Karpas-422 (cell line): ENCODE measurements at regions not wholly inside any gene's neighbourhood (a gene's known extent, or its start where the extent isn't known, plus 50 kb on each side); places are given as distances from the start of the nearest gene placed in this dataset.
"Not testable (repeated sequence)": the region's sequence is repeated elsewhere in the genome, so short reads cannot be mapped to it uniquely, and the experiment has no call there.

Experiments used
- DNase-seq: peaks from one replicate; pipeline ENCODE4 v3.0.0-alpha.2; 2015
- H2AFZ ChIP-seq: fragments of 200-600 bp; sonication (generic); 2 replicates; pipeline ENCODE4 v1.6.1; 2014; ENCODE audit warnings: antibody characterized with exemption, low read length, mixed read lengths
- H3K27ac ChIP-seq: fragments of 200-600 bp; sonication (generic); 2 replicates; pipeline ENCODE4 v1.5.1; 2014; ENCODE audit warnings: mild to moderate bottlenecking, low read length, moderate library complexity
- H3K27me3 ChIP-seq: fragments of 200-600 bp; sonication (generic); 2 replicates; pipeline ENCODE4 v1.6.1; 2014; ENCODE audit warnings: low read length, mixed read lengths
- H3K36me3 ChIP-seq: fragments of 200-600 bp; sonication (generic); 2 replicates; pipeline ENCODE4 v1.6.1; 2014; ENCODE audit warnings: low read length, mixed read lengths; ENCODE audit not compliant: insufficient read depth
- H3K4me1 ChIP-seq: fragments of 200-600 bp; sonication (generic); 2 replicates; pipeline ENCODE4 v1.6.1; 2014; ENCODE audit warnings: mild to moderate bottlenecking, low read length, mixed read lengths
- H3K4me2 ChIP-seq: fragments of 200-600 bp; sonication (generic); 2 replicates; pipeline ENCODE4 v1.6.1; 2014; ENCODE audit warnings: low read length, low read depth, mild to moderate bottlenecking; ENCODE audit not compliant: poor library complexity, severe bottlenecking
- H3K4me3 ChIP-seq: fragments of 200-600 bp; sonication (generic); 2 replicates; pipeline ENCODE4 v1.5.1; 2014; ENCODE audit warnings: mild to moderate bottlenecking, antibody characterized with exemption, low read length, mixed read lengths
- H3K79me2 ChIP-seq: fragments of 200-600 bp; sonication (generic); 2 replicates; pipeline ENCODE4 v1.6.1; 2014; ENCODE audit warnings: mild to moderate bottlenecking, low read length, mixed read lengths
- H3K9ac ChIP-seq: fragments of 200-600 bp; sonication (generic); 2 replicates; pipeline ENCODE4 v1.6.0; 2014; ENCODE audit warnings: low read length
- H3K9me2 ChIP-seq: fragments of 200-600 bp; sonication (generic), shearing (Covaris generic); replicated peaks from 2 replicates; pipeline ENCODE4 v1.6.0; 2014; ENCODE audit warnings: mild to moderate bottlenecking, low read length, moderate library complexity; ENCODE audit not compliant: insufficient read depth
- H3K9me3 ChIP-seq: fragments of 300-700, 200-600 bp; sonication (generic); 2 replicates; pipeline ENCODE4 v1.6.1; 2014; ENCODE audit warnings: low read length, mixed read lengths
- H4K20me1 ChIP-seq: fragments of 200-600 bp; sonication (generic); 2 replicates; pipeline ENCODE4 v1.6.1; 2014; ENCODE audit warnings: mild to moderate bottlenecking, antibody characterized with exemption, low read length, low read depth; ENCODE audit not compliant: insufficient read depth

- H3K9me2 ChIP-seq = no peaks in the 10 kb centered on the region
- H3K36me3 ChIP-seq = no peaks in the 10 kb centered on the region
- H3K27ac ChIP-seq = no peak overlapping the region
- no peak for DNase-seq
- no peak overlapping the region for H2AFZ ChIP-seq
- H4K20me1 ChIP-seq = no peaks in the 10 kb centered on the region
- H3K9ac ChIP-seq = no peak overlapping the region
- no peaks in the 10 kb centered on the region for H3K27me3 ChIP-seq
- no peaks in the 10 kb centered on the region for H3K9me3 ChIP-seq
- no peaks in the 10 kb centered on the region for H3K4me1 ChIP-seq
- H3K4me3 ChIP-seq = no peak overlapping the region
- no peaks in the 10 kb centered on the region for H3K79me2 ChIP-seq
- H3K4me2 ChIP-seq = no peak overlapping the region
Measured at GRCh38 chr2:104952976-104953375, 84.9 kb upstream of the MRPS9 start.

DNA sequence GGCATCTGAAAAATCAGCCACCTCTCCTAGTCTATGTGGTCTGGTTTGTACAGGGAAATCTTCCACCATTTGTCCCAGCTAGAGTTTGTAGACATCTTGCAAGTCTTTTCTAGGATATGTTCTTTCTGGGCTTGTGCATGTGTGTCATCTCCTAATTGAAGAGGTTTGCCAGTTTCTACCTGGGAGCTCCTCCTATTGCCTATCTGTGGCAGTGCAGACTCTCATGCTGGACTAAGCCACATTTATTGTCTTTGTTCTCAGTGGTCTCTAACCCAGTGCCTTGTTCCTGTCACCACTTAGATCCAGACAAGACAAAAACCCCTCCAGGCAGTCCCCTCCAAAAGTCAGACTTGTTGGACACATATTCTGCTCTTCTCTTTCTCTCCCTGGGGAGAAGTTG is 72.0 kb upstream of the MRPS9 start:
- Histone ChIP-seq H2AFZ (no peak overlapping the region), H3K4me2 (no peak overlapping the region), H3K9ac (no peak overlapping the region), H3K27me3 (no peaks in the 10 kb centered on the region), H3K9me3 (0 out of 2 replicates have a peak, but pooled peaks cover 4% of the 10 kb centered on the region), H3K27ac (no peak overlapping the region), H3K4me3 (no peak overlapping the region), H3K79me2 (no peaks in the 10 kb centered on the region), H3K36me3 (no peaks in the 10 kb centered on the region), H3K9me2 (no peaks in the 10 kb centered on the region), H4K20me1 (no peaks in the 10 kb centered on the region), H3K4me1 (no peaks in the 10 kb centered on the region)
- DNase-seq = peak; percentile 46

DNA sequence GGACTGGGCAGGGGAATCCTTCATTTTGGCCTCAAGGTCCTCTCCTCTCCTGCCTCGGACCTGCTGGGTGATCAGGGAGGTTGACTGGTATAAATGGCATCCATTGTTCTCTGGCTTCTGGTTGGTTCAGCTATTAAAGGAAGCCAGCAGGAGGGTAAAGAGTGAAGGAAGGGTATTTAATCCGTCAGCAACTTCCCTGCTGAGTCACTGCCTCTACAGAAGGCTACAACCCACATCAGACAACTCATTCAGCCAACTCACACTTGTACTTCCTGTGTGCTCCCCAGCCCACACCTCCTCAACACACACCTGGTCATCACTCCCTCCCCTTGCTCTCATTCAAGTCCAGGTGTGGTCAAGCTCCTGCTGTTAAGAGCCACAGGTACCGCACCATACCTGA is 68.3 kb upstream of the MRPS9 start:
- Histone ChIP-seq H3K27me3 (no peaks in the 10 kb centered on the region), H3K4me3 (no peak overlapping the region), H3K9me2 (no peaks in the 10 kb centered on the region), H3K36me3 (no peaks in the 10 kb centered on the region), H3K79me2 (no peaks in the 10 kb centered on the region), H3K9me3 (0 out of 2 replicates have a peak, but pooled peaks cover 3% of the 10 kb centered on the region), H4K20me1 (no peaks in the 10 kb centered on the region), H2AFZ (no peak overlapping the region), H3K9ac (no peak overlapping the region), H3K4me2 (no peak overlapping the region), H3K27ac (no peak overlapping the region), H3K4me1 (no peaks in the 10 kb centered on the region)
- DNase-seq = no peak

GRCh38 chr2:104975371-104975770 is 62.5 kb upstream of the MRPS9 start:
- no peak overlapping the region for H3K4me2 ChIP-seq
- H2AFZ ChIP-seq = no peak overlapping the region
- H3K9ac ChIP-seq = no peak overlapping the region
- H4K20me1 ChIP-seq = no peaks in the 10 kb centered on the region
- H3K9me2 ChIP-seq = no peaks in the 10 kb centered on the region
- no peak for DNase-seq
- no peaks in the 10 kb centered on the region for H3K27me3 ChIP-seq
- no peak overlapping the region for H3K27ac ChIP-seq
- H3K4me1 ChIP-seq = peaks cover 24% of the 10 kb centered on the region
- H3K79me2 ChIP-seq = no peaks in the 10 kb centered on the region
- no peaks in the 10 kb centered on the region for H3K9me3 ChIP-seq
- no peak overlapping the region for H3K4me3 ChIP-seq
- no peaks in the 10 kb centered on the region for H3K36me3 ChIP-seq

DNA sequence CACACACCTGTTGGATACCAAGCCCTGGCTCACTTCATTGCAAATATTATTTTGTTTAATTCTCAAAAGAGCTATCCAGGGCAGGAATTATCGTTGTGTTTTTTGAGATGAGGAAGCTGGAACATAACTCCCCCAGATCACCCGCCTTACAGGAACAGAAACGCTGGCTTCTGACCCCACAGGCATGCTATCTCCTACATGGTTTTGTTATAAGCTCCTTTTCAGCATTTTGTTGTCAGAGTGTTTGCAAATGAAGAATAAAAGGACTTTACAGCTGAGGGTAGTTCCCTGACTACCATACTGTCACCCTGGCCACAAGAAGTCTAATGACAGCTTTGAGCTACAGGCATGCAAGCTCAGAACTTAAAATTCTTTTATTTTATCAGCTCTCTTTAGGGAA is 62.0 kb upstream of the MRPS9 start:
- Histone ChIP-seq H2AFZ (no peak overlapping the region), H3K36me3 (no peaks in the 10 kb centered on the region), H3K4me1 (peaks cover 24% of the 10 kb centered on the region), H3K4me3 (peak overlapping the region; percentile 61; the same call in 1 of the 2 replicates), H3K9me2 (no peaks in the 10 kb centered on the region), H3K4me2 (peak overlapping the region; percentile 65), H3K27me3 (no peaks in the 10 kb centered on the region), H3K9ac (no peak overlapping the region; the same call in 1 of the 2 replicates), H4K20me1 (no peaks in the 10 kb centered on the region), H3K27ac (peak overlapping the region; percentile 71), H3K79me2 (no peaks in the 10 kb centered on the region), H3K9me3 (no peaks in the 10 kb centered on the region)
- DNase-seq = no peak

- Histone ChIP-seq H3K36me3 (no peaks in the 10 kb centered on the region), H3K4me2 (peak overlapping the region; percentile 65), H3K9me3 (no peaks in the 10 kb centered on the region), H4K20me1 (no peaks in the 10 kb centered on the region), H3K9ac (peak overlapping the region; percentile 59), H3K79me2 (no peaks in the 10 kb centered on the region), H3K9me2 (no peaks in the 10 kb centered on the region), H3K4me1 (peaks cover 24% of the 10 kb centered on the region), H2AFZ (peak overlapping the region; percentile 84), H3K4me3 (peak overlapping the region; percentile 61), H3K27me3 (no peaks in the 10 kb centered on the region), H3K27ac (peak overlapping the region; percentile 71)
- DNase-seq = peak; percentile 92
Measured at GRCh38 chr2:104976603-104977120, 61.2 kb upstream of the MRPS9 start.

GRCh38 chr2:104977958-104978357 is 59.9 kb upstream of the MRPS9 start:
- no peaks in the 10 kb centered on the region for H3K9me2 ChIP-seq
- no peak for DNase-seq
- no peaks in the 10 kb centered on the region for H3K79me2 ChIP-seq
- H3K4me1 ChIP-seq = peaks cover 24% of the 10 kb centered on the region
- peak overlapping the region; percentile 61; the same call in 1 of the 2 replicates for H3K4me3 ChIP-seq
- no peaks in the 10 kb centered on the region for H3K9me3 ChIP-seq
- no peaks in the 10 kb centered on the region for H4K20me1 ChIP-seq
- H3K27me3 ChIP-seq = no peaks in the 10 kb centered on the region
- H3K9ac ChIP-seq = no peak overlapping the region
- no peaks in the 10 kb centered on the region for H3K36me3 ChIP-seq
- peak overlapping the region; percentile 65 for H3K4me2 ChIP-seq
- 0 out of 2 replicates have a peak overlapping the region, but pooled peaks have one; percentile 84 for H2AFZ ChIP-seq
- H3K27ac ChIP-seq = no peak overlapping the region

- H3K9me2 ChIP-seq, H3K79me2 ChIP-seq, H3K27ac ChIP-seq, H2AFZ ChIP-seq, H3K36me3 ChIP-seq, DNase-seq, H3K27me3 ChIP-seq, H3K4me3 ChIP-seq, H4K20me1 ChIP-seq, H3K9me3 ChIP-seq, H3K4me2 ChIP-seq, H3K9ac ChIP-seq: not testable (repeated sequence)
- peaks cover 24% of the 10 kb centered on the region for H3K4me1 ChIP-seq
Measured at GRCh38 chr2:104979786-104980185, 58.1 kb upstream of the MRPS9 start.
